Type B pancreatic cell (in vitro differentiated cells): ENCODE measurements at regions not wholly inside any gene's neighbourhood (a gene's known extent, or its start where the extent isn't known, plus 50 kb on each side); places are given as distances from the start of the nearest gene placed in this dataset.

ENCODE experiments used
- DNase-seq: peaks from one replicate; pipeline ENCODE4 v3.0.0; 2021; ENCODE audit warnings: mixed read lengths; ENCODE audit not compliant: unreplicated experiment; ENCODE audit errors: extremely low spot score
- H3K27ac Mint-ChIP-seq: 2 replicates; pipeline ENCODE4 v1.8.0; 2021; ENCODE audit warnings: mild to moderate bottlenecking, mixed read lengths
- H3K27me3 Mint-ChIP-seq: 2 replicates; pipeline ENCODE4 v1.8.0; 2021; ENCODE audit warnings: mixed read lengths
- H3K36me3 Mint-ChIP-seq: 2 replicates; pipeline ENCODE4 v1.8.0; 2021; ENCODE audit warnings: mixed read lengths
- H3K4me1 Mint-ChIP-seq: one replicate; pipeline ENCODE4 v1.8.0; 2021; ENCODE audit warnings: mixed read lengths; ENCODE audit not compliant: unreplicated experiment
- H3K4me3 Mint-ChIP-seq: 2 replicates; pipeline ENCODE4 v1.8.0; 2021; ENCODE audit warnings: mild to moderate bottlenecking, mixed read lengths
- H3K9me3 Mint-ChIP-seq: 2 replicates; pipeline ENCODE4 v1.8.0; 2021; ENCODE audit warnings: mixed read lengths
- CTCF ChIP-seq: fragments of 200-600 bp; sonication (generic); conservative IDR thresholded peaks from 2 replicates; pipeline ENCODE4 v1.5.0; 2021; ENCODE audit warnings: antibody characterized with exemption, mild to moderate bottlenecking

- H3K36me3 Mint-ChIP-seq, result no peaks in the 10 kb centered on the region
- H3K4me1 Mint-ChIP-seq, result peaks cover 24% of the 10 kb centered on the region
- H3K27ac Mint-ChIP-seq, result no peak overlapping the region
- peaks cover 5% of the 10 kb centered on the region for H3K9me3 Mint-ChIP-seq
- H3K27me3 Mint-ChIP-seq, result no peaks in the 10 kb centered on the region
- no peak for TF ChIP-seq CTCF
- DNase-seq, result no peak
- H3K4me3 Mint-ChIP-seq, result no peak overlapping the region
Observed at GRCh38 chr5:56567278-56567677, 248.1 kb upstream of the MAP3K1 start.

DNA sequence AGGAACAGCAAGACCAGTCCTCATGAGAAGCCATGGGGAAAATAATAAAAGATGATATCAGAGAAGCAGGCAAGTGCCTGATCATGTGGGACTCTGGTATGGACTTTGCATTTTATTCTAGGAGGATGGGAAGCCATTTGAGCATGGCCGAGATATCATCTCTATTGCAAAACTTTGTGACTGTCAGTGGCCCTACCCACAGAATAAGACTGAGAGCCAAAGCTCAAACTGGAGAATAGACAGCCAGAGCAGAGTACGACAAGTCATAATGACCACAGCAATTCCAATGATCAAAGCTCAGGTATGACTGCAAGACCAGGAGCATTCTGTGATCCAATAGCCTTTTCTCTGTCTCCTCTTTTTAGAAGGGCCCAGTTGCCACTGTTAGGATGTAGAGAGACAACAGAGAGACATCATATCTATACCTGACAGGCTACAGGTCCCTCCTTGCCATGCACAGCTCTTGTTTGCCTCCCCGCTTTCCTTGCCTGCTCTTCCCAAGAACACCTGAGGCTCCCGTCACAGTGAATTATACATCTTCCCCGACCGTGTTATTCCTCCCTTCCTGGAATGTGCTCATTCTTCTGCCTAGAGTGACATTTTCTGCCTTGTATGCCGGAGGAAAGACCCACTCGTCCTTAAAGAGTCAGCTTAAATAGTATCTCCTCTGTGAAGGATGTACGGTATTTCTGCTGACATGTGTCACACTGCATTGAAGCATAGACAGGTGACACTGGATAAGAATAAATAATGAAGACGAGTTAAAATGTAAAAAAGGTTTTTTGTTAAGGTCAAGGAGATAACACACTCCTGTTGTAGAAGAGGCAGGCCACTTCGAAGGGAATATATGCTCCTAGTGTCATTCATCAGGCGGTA, 248.7 kb upstream of the MAP3K1 start:
- Mint-ChIP-seq H3K27me3 (no peaks in the 10 kb centered on the region), H3K4me1 (peaks cover 24% of the 10 kb centered on the region), H3K27ac (peak overlapping the region; percentile 20), H3K36me3 (no peaks in the 10 kb centered on the region), H3K9me3 (peaks cover 5% of the 10 kb centered on the region), H3K4me3 (no peak overlapping the region)
- no peak for DNase-seq
- TF ChIP-seq CTCF, result no peak

GRCh38 chr5:56565644-56566043, 249.7 kb upstream of the MAP3K1 start:
- Mint-ChIP-seq H3K9me3 (peaks cover 5% of the 10 kb centered on the region), H3K4me1 (peaks cover 24% of the 10 kb centered on the region), H3K4me3 (no peak overlapping the region), H3K36me3 (no peaks in the 10 kb centered on the region), H3K27ac (no peak overlapping the region), H3K27me3 (no peaks in the 10 kb centered on the region)
- TF ChIP-seq CTCF, result no peak
- DNase-seq, result no peak

DNA sequence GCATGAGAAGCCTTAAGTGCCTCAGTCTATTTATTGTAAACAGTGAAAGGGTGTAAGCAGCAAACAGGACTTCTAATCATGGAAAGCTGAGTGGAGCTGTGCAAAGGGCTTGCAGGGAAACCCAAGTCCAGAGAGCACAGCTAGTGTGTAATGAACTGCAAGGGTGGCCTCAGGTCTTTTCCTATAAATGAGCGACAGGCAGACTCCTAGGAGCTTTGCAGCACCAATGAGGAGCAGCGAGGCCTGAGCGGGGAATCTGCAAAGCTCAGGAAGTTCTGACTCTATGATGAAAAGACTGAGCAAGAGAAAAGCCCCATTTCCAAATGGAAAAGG, 250.1 kb upstream of the MAP3K1 start:
- Mint-ChIP-seq H3K27ac (no peak overlapping the region), H3K4me1 (peaks cover 24% of the 10 kb centered on the region), H3K4me3 (no peak overlapping the region), H3K9me3 (peaks cover 8% of the 10 kb centered on the region), H3K27me3 (no peaks in the 10 kb centered on the region), H3K36me3 (no peaks in the 10 kb centered on the region)
- no peak for TF ChIP-seq CTCF
- no peak for DNase-seq

DNA sequence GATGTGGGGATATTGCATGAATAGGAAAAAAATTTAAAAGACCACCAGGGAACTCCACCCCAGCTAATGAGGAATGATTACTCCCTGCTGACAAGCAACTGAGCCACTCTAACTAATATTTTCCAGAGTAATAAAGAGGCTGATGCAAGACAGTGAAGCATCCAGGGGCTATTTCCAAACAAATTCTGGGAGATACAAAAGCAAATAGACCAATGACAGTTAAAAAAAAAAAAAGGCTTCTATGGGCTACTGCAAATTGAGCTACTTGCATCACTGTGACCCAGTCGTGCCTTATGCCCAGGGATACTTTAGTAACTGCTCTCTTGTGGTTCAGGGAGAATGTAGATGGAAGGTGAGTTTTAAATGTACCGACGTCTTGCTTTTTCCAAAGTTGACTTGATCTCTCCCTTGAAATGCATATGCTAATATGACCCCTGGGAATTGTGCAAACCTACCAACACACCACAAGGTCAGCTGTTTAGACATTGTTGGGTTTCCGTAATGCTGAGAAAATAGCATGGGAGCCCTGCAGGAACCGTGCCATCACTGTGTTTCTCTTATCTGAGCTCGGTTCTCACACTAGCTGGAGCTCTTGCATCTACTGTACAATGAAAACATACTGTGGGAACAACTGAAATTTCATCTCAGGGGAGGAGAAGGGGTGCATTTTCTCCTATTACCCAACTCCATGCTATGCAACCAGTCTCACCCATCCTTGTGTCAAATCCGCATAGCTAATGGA, 250.6 kb upstream of the MAP3K1 start:
- H3K27me3 Mint-ChIP-seq, result no peaks in the 10 kb centered on the region
- H3K4me3 Mint-ChIP-seq, result no peak overlapping the region
- DNase-seq, result no peak
- no peak overlapping the region for H3K27ac Mint-ChIP-seq
- no peaks in the 10 kb centered on the region for H3K36me3 Mint-ChIP-seq
- peaks cover 11% of the 10 kb centered on the region for H3K9me3 Mint-ChIP-seq
- H3K4me1 Mint-ChIP-seq, result peaks cover 21% of the 10 kb centered on the region
- no peak for TF ChIP-seq CTCF
